ENCODE measurements at regions not wholly inside any gene's neighbourhood (a gene's known extent, or its start where the extent isn't known, plus 50 kb on each side); places are given as distances from the start of the nearest gene placed in this dataset.

DNA sequence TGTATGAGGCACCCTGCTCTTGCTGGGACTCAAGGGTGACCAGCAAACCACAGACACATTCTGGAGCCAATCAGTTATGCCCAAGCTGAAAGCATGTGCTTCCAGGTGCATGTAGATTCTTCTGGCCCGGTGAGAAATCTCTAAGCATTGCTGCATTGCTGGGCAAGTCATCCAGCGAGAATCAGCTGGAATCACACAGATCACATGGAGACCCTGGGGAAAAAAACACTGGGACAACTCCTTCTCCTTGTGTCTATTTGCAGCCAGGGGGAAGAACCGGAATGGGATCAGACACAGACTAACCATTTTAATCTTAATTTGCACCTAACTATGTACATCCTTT lies 119.7 kb upstream of the KLF7 start:
- TF ChIP-seq, protein P1, sequence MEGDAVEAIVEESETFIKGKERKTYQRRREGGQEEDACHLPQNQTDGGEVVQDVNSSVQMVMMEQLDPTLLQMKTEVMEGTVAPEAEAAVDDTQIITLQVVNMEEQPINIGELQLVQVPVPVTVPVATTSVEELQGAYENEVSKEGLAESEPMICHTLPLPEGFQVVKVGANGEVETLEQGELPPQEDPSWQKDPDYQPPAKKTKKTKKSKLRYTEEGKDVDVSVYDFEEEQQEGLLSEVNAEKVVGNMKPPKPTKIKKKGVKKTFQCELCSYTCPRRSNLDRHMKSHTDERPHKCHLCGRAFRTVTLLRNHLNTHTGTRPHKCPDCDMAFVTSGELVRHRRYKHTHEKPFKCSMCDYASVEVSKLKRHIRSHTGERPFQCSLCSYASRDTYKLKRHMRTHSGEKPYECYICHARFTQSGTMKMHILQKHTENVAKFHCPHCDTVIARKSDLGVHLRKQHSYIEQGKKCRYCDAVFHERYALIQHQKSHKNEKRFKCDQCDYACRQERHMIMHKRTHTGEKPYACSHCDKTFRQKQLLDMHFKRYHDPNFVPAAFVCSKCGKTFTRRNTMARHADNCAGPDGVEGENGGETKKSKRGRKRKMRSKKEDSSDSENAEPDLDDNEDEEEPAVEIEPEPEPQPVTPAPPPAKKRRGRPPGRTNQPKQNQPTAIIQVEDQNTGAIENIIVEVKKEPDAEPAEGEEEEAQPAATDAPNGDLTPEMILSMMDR (IDR thresholded peaks at IDR 0.05), result no peak
- TF ChIP-seq REST (IDR thresholded peaks at IDR 0.05; ENCODE audit: insufficient read depth in 1 of 2, low read depth in 2 of 2, low read length in 1 of 2), result no peak

All from Panc1 (cell line).